ENCODE measurements at regions not wholly inside any gene's neighbourhood (a gene's known extent, or its start where the extent isn't known, plus 50 kb on each side); places are given as distances from the start of the nearest gene placed in this dataset.

GRCh38 chr2:198517976-198518375 is 713.6 kb downstream of the PLCL1 start:
- TF ChIP-seq POLR2A (IDR thresholded peaks at IDR 0.05; ENCODE audit: low read length) (no peak), GATA1 (IDR thresholded peaks at IDR 0.05; ENCODE audit: low read depth, low read length) (no peak)
